Suprapubic skin (tissue), 4 donors: ENCODE measurements at regions not wholly inside any gene's neighbourhood (a gene's known extent, or its start where the extent isn't known, plus 50 kb on each side); places are given as distances from the start of the nearest gene placed in this dataset.

ENCODE experiments used
- DNase-seq, 2 donors: peaks; one replicate each; pipeline ENCODE4 v3.0.0-alpha.2; 2019; ENCODE audit warnings: low spot score in 2 of 2
- H3K27ac ChIP-seq: fragments of 200-600 bp; sonication (generic); one replicate; pipeline ENCODE4 v1.5.1; 2019
- H3K27me3 ChIP-seq: fragments of 200-600 bp; sonication (generic); one replicate; pipeline ENCODE4 v1.5.1; 2019
- H3K36me3 ChIP-seq: fragments of 200-600 bp; sonication (generic); one replicate; pipeline ENCODE4 v1.5.1; 2019
- H3K4me1 ChIP-seq: fragments of 200-600 bp; sonication (generic); one replicate; pipeline ENCODE4 v1.5.1; 2019
- H3K4me3 ChIP-seq: fragments of 200-600 bp; sonication (generic); one replicate; pipeline ENCODE4 v1.5.1; 2019; ENCODE audit warnings: mild to moderate bottlenecking
- H3K9me3 ChIP-seq: fragments of 200-600 bp; sonication (generic); one replicate; pipeline ENCODE4 v1.5.1; 2019
- EP300 ChIP-seq: sonication (generic); formaldehyde crosslinking; IDR thresholded peaks from one replicate; pipeline ENCODE4 v1.6.1; 2017; ENCODE audit warnings: antibody characterized with exemption
- POLR2A ChIP-seq, 2 donors: fragments of 450-650 bp; IDR thresholded peaks; one replicate each; pipeline ENCODE4 v1.6.1; 2017; ENCODE audit warnings: antibody characterized with exemption in 2 of 2, mild to moderate bottlenecking in 2 of 2, moderate library complexity in 2 of 2
- POLR2AphosphoS5 ChIP-seq, 3 donors: sonication (generic); formaldehyde crosslinking; IDR thresholded peaks; one replicate each; pipeline ENCODE4 v1.6.1; 2017; ENCODE audit warnings: antibody characterized with exemption in 3 of 3
- WGBS: methylation state at CpG from one replicate; pipeline ENCODE4 v1.1.5; 2018; 5-methylcytosine and 5-hydroxymethylcytosine counted together
- TF ChIP-seq, protein P1 (sequence below), 2 donors: fragments of 200-600 bp in 1 of 2; fragments of 450-650 bp in 1 of 2; sonication (generic) in 1 of 2; IDR thresholded peaks; one replicate each; pipeline ENCODE4 v1.5.1; 2016 to 2019; ENCODE audit warnings: antibody characterized with exemption in 2 of 2, mild to moderate bottlenecking in 1 of 2, moderate library complexity in 1 of 2

DNA sequence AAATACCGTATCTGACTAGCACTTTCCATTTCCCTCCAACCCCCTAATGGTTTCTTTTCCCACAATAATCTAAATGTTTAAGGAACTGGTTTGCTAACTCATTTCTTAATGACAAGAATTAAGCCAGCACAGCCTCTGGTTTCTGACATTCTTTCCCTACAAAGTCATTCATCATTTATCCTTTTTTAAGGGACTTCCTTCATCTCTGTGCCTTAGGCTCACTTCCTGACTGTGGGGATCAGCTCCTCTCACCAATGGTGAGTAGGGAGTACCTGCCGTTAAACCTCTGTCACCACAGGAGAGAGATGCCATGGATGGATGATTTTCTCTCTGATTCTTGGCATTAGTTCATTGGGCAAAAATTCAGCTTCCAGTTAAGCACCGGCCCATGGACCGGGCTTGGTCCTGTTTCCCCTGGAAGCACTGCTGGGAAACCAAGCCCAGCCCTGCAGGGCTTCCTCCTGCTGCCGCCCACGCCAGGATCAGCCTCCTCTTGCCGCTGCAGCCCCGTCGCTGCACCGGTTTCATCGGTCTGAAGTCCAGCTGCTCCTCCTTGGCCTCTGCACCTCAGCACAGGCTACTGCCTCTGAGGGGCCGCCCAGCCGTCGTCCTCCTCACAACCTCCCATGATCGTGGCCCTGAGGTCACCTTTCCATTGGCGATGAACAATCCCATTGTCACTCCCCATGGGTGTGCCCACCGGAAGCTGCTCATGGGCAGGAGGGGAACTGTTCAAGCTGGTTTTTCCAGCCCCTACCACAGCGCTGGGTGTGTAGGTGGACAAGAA is 64.0 kb upstream of the ZNF516 start:
- WGBS: 42% methylated on average over 18 of the region's 18 CpGs
- DNase-seq: no peak
- Histone ChIP-seq H3K27me3 (no peaks in the 10 kb centered on the region), H3K36me3 (no peaks in the 10 kb centered on the region), H3K4me3 (peak overlapping the region; percentile 28), H3K27ac (peak overlapping the region; percentile 11), H3K9me3 (no peaks in the 10 kb centered on the region), H3K4me1 (peaks cover 18% of the 10 kb centered on the region)
- no peak for TF ChIP-seq EP300
- TF ChIP-seq POLR2AphosphoS5 (IDR thresholded peaks at IDR 0.05): peak in 1 of 3 donors; percentile 77
- TF ChIP-seq, protein P1, sequence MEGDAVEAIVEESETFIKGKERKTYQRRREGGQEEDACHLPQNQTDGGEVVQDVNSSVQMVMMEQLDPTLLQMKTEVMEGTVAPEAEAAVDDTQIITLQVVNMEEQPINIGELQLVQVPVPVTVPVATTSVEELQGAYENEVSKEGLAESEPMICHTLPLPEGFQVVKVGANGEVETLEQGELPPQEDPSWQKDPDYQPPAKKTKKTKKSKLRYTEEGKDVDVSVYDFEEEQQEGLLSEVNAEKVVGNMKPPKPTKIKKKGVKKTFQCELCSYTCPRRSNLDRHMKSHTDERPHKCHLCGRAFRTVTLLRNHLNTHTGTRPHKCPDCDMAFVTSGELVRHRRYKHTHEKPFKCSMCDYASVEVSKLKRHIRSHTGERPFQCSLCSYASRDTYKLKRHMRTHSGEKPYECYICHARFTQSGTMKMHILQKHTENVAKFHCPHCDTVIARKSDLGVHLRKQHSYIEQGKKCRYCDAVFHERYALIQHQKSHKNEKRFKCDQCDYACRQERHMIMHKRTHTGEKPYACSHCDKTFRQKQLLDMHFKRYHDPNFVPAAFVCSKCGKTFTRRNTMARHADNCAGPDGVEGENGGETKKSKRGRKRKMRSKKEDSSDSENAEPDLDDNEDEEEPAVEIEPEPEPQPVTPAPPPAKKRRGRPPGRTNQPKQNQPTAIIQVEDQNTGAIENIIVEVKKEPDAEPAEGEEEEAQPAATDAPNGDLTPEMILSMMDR (IDR thresholded peaks at IDR 0.05): no peak
- TF ChIP-seq POLR2A (IDR thresholded peaks at IDR 0.05): no peak

DNA sequence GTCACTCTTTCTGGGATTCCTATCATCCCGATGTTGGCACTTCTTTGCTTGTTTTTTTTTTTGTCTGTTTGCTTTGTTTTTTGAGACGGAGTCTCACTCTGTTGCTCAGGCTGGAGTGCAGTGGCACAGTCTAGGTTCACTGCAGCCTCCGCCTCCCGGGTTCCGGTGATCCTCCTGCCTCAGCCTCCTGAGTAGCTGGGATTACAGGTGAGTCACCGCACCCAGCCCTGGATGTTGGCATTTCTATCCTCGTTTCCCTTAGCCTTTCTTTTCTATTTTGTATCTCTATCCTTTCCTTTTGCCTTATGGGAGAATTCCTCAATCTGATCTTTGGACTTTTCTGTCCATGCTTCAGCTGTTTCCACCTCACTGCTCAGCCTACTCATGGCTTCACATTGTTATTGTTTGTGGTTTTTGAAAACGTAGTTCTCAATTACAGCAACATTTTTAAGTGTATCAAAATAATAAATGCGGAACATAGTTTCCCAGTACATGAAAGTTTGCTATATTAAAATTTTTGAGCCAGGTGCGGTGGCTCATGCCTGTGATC is 62.1 kb upstream of the ZNF516 start:
- H3K9me3 ChIP-seq: no peaks in the 10 kb centered on the region
- H3K36me3 ChIP-seq: no peaks in the 10 kb centered on the region
- WGBS: 71% methylated on average over 10 of the region's 10 CpGs
- TF ChIP-seq EP300: no peak
- no peak for TF ChIP-seq POLR2AphosphoS5 (IDR thresholded peaks at IDR 0.05)
- peaks cover 21% of the 10 kb centered on the region for H3K4me1 ChIP-seq
- no peak overlapping the region for H3K27ac ChIP-seq
- DNase-seq: no peak
- no peak overlapping the region for H3K4me3 ChIP-seq
- H3K27me3 ChIP-seq: no peaks in the 10 kb centered on the region

- H3K27ac ChIP-seq: no peak overlapping the region
These were observed 59.6 kb upstream of the ZNF516 start for GRCh38 chr18:76554547-76555222.

DNA sequence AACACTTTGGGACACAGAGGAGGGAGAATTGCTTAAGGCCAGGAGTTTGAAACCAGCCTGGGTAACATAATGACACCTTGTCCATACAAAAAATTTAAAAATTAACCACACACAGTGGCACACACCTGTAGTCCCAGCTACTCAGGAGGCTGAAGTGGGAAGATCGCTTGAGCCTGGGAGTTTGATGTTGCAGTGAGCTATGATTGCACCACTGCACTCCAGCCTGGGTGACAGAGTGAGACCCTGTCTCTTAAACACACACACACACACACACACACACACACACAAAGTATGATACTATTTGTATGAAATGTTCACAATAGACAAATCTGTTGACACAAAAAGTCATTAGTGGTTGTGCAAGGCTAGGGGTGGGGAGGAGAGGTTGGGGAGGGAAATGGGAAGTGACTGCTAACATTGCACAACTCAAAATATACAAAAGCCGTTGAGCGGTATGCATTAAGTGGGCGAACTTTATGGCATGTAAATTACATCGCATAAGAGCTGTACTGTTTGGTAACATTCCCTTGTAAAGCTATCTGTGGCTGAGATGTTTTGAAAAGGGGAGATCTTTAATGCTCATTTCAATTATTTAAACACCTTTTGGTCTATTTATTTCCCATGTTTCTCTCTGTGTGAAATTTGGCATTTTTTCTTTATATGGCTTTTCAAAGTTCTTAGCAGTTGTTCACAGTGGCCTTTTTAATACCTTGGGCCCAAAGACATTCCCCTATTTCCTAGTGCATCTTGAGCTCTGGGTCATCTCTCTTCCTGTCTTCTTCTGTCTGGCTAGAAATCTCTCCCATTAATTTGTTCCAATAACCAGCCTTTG is 58.9 kb upstream of the ZNF516 start:
- Histone ChIP-seq H3K27me3 (no peaks in the 10 kb centered on the region), H3K9me3 (no peaks in the 10 kb centered on the region), H3K36me3 (no peaks in the 10 kb centered on the region), H3K27ac (no peak overlapping the region), H3K4me1 (peaks cover 11% of the 10 kb centered on the region), H3K4me3 (no peak overlapping the region)
- DNase-seq: no peak
- WGBS: 49% methylated on average over 5 of the region's 5 CpGs
- TF ChIP-seq POLR2A (IDR thresholded peaks at IDR 0.05) (no peak), EP300 (no peak), POLR2AphosphoS5 (IDR thresholded peaks at IDR 0.05) (no peak)
- TF ChIP-seq, protein P1 (IDR thresholded peaks at IDR 0.05): no peak

More at GRCh38 chr18:76554547-76555222, 59.6 kb upstream of the ZNF516 start:
- TF ChIP-seq EP300: no peak
- TF ChIP-seq, protein P1 (IDR thresholded peaks at IDR 0.05): no peak
- no peak for TF ChIP-seq POLR2AphosphoS5 (IDR thresholded peaks at IDR 0.05)
- TF ChIP-seq POLR2A (IDR thresholded peaks at IDR 0.05): no peak
- Histone ChIP-seq H3K9me3 (no peaks in the 10 kb centered on the region), H3K36me3 (no peaks in the 10 kb centered on the region), H3K27me3 (no peaks in the 10 kb centered on the region), H3K4me1 (peaks cover 18% of the 10 kb centered on the region), H3K4me3 (no peak overlapping the region)
- 79% methylated on average over 12 of the region's 12 CpGs for WGBS
- DNase-seq: no peak

DNA sequence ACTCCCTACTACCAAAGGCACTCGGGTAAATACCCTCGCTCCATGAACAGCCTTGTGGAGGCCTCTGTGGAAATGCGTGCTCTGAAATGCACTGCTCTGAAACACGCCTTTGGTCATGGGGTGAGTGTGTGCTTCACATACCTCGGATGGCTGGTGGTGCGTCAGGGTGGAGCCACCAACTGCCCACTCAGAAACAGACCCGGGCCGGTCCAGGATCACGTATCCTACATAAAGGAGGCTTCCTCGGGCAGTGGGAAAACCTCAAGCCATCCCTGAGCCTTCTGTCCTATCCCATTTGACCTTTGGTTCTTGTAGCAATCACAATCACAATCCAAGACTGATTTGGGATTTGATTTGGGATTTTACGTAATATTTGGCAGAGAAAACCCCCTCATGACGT is 53.5 kb upstream of the ZNF516 start:
- DNase-seq: no peak
- Histone ChIP-seq H3K27ac (no peak overlapping the region), H3K4me3 (no peak overlapping the region), H3K4me1 (peaks cover 3% of the 10 kb centered on the region), H3K36me3 (no peaks in the 10 kb centered on the region), H3K9me3 (no peaks in the 10 kb centered on the region), H3K27me3 (no peaks in the 10 kb centered on the region)
- WGBS: 93% methylated on average over 11 of the region's 12 CpGs
- TF ChIP-seq, protein P1 (IDR thresholded peaks at IDR 0.05): no peak
- no peak for TF ChIP-seq POLR2A (IDR thresholded peaks at IDR 0.05)
- no peak for TF ChIP-seq EP300
- no peak for TF ChIP-seq POLR2AphosphoS5 (IDR thresholded peaks at IDR 0.05)
